ENCODE measurements at regions not wholly inside any gene's neighbourhood (a gene's known extent, or its start where the extent isn't known, plus 50 kb on each side); places are given as distances from the start of the nearest gene placed in this dataset.

GRCh38 chr3:72188536-72188935 is 403.6 kb upstream of the PROK2 start:
- H3K27ac Mint-ChIP-seq, result no peak overlapping the region
- H3K4me1 Mint-ChIP-seq (ENCODE audit: low read depth), result peaks cover 11% of the 10 kb centered on the region
- H3K9me3 Mint-ChIP-seq, result peaks cover 13% of the 10 kb centered on the region
- H3K4me3 Mint-ChIP-seq, result no peak overlapping the region
- no peaks in the 10 kb centered on the region for H3K27me3 Mint-ChIP-seq (ENCODE audit: low read depth)
- no peaks in the 10 kb centered on the region for H3K36me3 Mint-ChIP-seq (ENCODE audit: low read depth)
- DNase-seq (ENCODE audit: low spot score), result no peak

- Mint-ChIP-seq H3K4me3 (no peak overlapping the region), H3K9me3 (peaks cover 6% of the 10 kb centered on the region), H3K4me1 (ENCODE audit: low read depth) (peaks cover 11% of the 10 kb centered on the region), H3K36me3 (ENCODE audit: low read depth) (no peaks in the 10 kb centered on the region), H3K27me3 (ENCODE audit: low read depth) (peaks cover 6% of the 10 kb centered on the region), H3K27ac (no peak overlapping the region)
- DNase-seq (ENCODE audit: low spot score), result no peak
These were observed 402.2 kb upstream of the PROK2 start for GRCh38 chr3:72187131-72187530.

- no peak overlapping the region for H3K4me3 Mint-ChIP-seq
- H3K9me3 Mint-ChIP-seq, result peaks cover 3% of the 10 kb centered on the region
- peaks cover 11% of the 10 kb centered on the region for H3K4me1 Mint-ChIP-seq (ENCODE audit: low read depth)
- no peaks in the 10 kb centered on the region for H3K36me3 Mint-ChIP-seq (ENCODE audit: low read depth)
- DNase-seq (ENCODE audit: low spot score), result no peak
- H3K27me3 Mint-ChIP-seq (ENCODE audit: low read depth), result peaks cover 12% of the 10 kb centered on the region
- no peak overlapping the region for H3K27ac Mint-ChIP-seq
These were observed 401.5 kb upstream of the PROK2 start for GRCh38 chr3:72186400-72186855.

GRCh38 chr3:72185549-72186399 is 400.8 kb upstream of the PROK2 start:
- H3K27ac Mint-ChIP-seq, result no peak overlapping the region
- peaks cover 3% of the 10 kb centered on the region for H3K9me3 Mint-ChIP-seq
- H3K27me3 Mint-ChIP-seq (ENCODE audit: low read depth), result peaks cover 16% of the 10 kb centered on the region
- no peaks in the 10 kb centered on the region for H3K36me3 Mint-ChIP-seq (ENCODE audit: low read depth)
- H3K4me1 Mint-ChIP-seq (ENCODE audit: low read depth), result peaks cover 11% of the 10 kb centered on the region
- peak; percentile 22 for DNase-seq (ENCODE audit: low spot score)
- no peak overlapping the region for H3K4me3 Mint-ChIP-seq

GRCh38 chr3:72183489-72183888 is 398.5 kb upstream of the PROK2 start:
- H3K27me3 Mint-ChIP-seq (ENCODE audit: low read depth), result peaks cover 26% of the 10 kb centered on the region
- H3K36me3 Mint-ChIP-seq (ENCODE audit: low read depth), result no peaks in the 10 kb centered on the region
- H3K9me3 Mint-ChIP-seq, result no peaks in the 10 kb centered on the region
- no peak overlapping the region for H3K27ac Mint-ChIP-seq
- H3K4me1 Mint-ChIP-seq (ENCODE audit: low read depth), result peaks cover 8% of the 10 kb centered on the region
- H3K4me3 Mint-ChIP-seq, result no peak overlapping the region
- no peak for DNase-seq (ENCODE audit: low spot score)

- H3K9me3 Mint-ChIP-seq, result no peaks in the 10 kb centered on the region
- peaks cover 30% of the 10 kb centered on the region for H3K27me3 Mint-ChIP-seq (ENCODE audit: low read depth)
- no peaks in the 10 kb centered on the region for H3K36me3 Mint-ChIP-seq (ENCODE audit: low read depth)
- H3K27ac Mint-ChIP-seq, result no peak overlapping the region
- no peak overlapping the region for H3K4me3 Mint-ChIP-seq
- no peak for DNase-seq (ENCODE audit: low spot score)
- peaks cover 6% of the 10 kb centered on the region for H3K4me1 Mint-ChIP-seq (ENCODE audit: low read depth)
These were observed 397.3 kb upstream of the PROK2 start for GRCh38 chr3:72182206-72182605.

GRCh38 chr3:72181251-72181650 is 396.3 kb upstream of the PROK2 start:
- H3K4me1 Mint-ChIP-seq (ENCODE audit: low read depth), result peaks cover 6% of the 10 kb centered on the region
- no peak overlapping the region for H3K27ac Mint-ChIP-seq
- no peak for DNase-seq (ENCODE audit: low spot score)
- no peaks in the 10 kb centered on the region for H3K36me3 Mint-ChIP-seq (ENCODE audit: low read depth)
- no peaks in the 10 kb centered on the region for H3K9me3 Mint-ChIP-seq
- H3K27me3 Mint-ChIP-seq (ENCODE audit: low read depth), result peaks cover 30% of the 10 kb centered on the region
- H3K4me3 Mint-ChIP-seq, result no peak overlapping the region

GRCh38 chr3:72180405-72180804 is 395.5 kb upstream of the PROK2 start:
- Mint-ChIP-seq H3K4me1 (ENCODE audit: low read depth) (peaks cover 6% of the 10 kb centered on the region), H3K36me3 (ENCODE audit: low read depth) (no peaks in the 10 kb centered on the region), H3K4me3 (no peak overlapping the region), H3K27ac (no peak overlapping the region), H3K9me3 (no peaks in the 10 kb centered on the region), H3K27me3 (ENCODE audit: low read depth) (peaks cover 38% of the 10 kb centered on the region)
- DNase-seq (ENCODE audit: low spot score), result no peak

GRCh38 chr3:72179107-72179464 is 394.1 kb upstream of the PROK2 start:
- H3K4me3 Mint-ChIP-seq, result no peak overlapping the region
- no peak overlapping the region for H3K27ac Mint-ChIP-seq
- peaks cover 47% of the 10 kb centered on the region for H3K27me3 Mint-ChIP-seq (ENCODE audit: low read depth)
- H3K4me1 Mint-ChIP-seq (ENCODE audit: low read depth), result peaks cover 6% of the 10 kb centered on the region
- DNase-seq (ENCODE audit: low spot score), result no peak
- H3K9me3 Mint-ChIP-seq, result no peaks in the 10 kb centered on the region
- no peaks in the 10 kb centered on the region for H3K36me3 Mint-ChIP-seq (ENCODE audit: low read depth)

GRCh38 chr3:72178463-72179106 is 393.6 kb upstream of the PROK2 start:
- H3K27ac Mint-ChIP-seq, result no peak overlapping the region
- no peaks in the 10 kb centered on the region for H3K9me3 Mint-ChIP-seq
- peaks cover 6% of the 10 kb centered on the region for H3K4me1 Mint-ChIP-seq (ENCODE audit: low read depth)
- no peaks in the 10 kb centered on the region for H3K36me3 Mint-ChIP-seq (ENCODE audit: low read depth)
- no peak for DNase-seq (ENCODE audit: low spot score)
- H3K27me3 Mint-ChIP-seq (ENCODE audit: low read depth), result peaks cover 51% of the 10 kb centered on the region
- no peak overlapping the region for H3K4me3 Mint-ChIP-seq

- H3K27me3 Mint-ChIP-seq (ENCODE audit: low read depth), result peaks cover 49% of the 10 kb centered on the region
- H3K4me1 Mint-ChIP-seq (ENCODE audit: low read depth), result peaks cover 6% of the 10 kb centered on the region
- H3K9me3 Mint-ChIP-seq, result no peaks in the 10 kb centered on the region
- DNase-seq (ENCODE audit: low spot score), result peak; percentile 5
- H3K36me3 Mint-ChIP-seq (ENCODE audit: low read depth), result no peaks in the 10 kb centered on the region
- H3K27ac Mint-ChIP-seq, result no peak overlapping the region
- H3K4me3 Mint-ChIP-seq, result no peak overlapping the region
These were observed 392.4 kb upstream of the PROK2 start for GRCh38 chr3:72177075-72178050.

GRCh38 chr3:72176537-72177041 is 391.6 kb upstream of the PROK2 start:
- DNase-seq (ENCODE audit: low spot score), result no peak
- Mint-ChIP-seq H3K36me3 (ENCODE audit: low read depth) (no peaks in the 10 kb centered on the region), H3K4me3 (no peak overlapping the region), H3K4me1 (ENCODE audit: low read depth) (peaks cover 6% of the 10 kb centered on the region), H3K9me3 (no peaks in the 10 kb centered on the region), H3K27ac (no peak overlapping the region), H3K27me3 (ENCODE audit: low read depth) (peaks cover 45% of the 10 kb centered on the region)

GRCh38 chr3:72175296-72175858 is 390.4 kb upstream of the PROK2 start:
- DNase-seq (ENCODE audit: low spot score), result no peak
- Mint-ChIP-seq H3K36me3 (ENCODE audit: low read depth) (no peaks in the 10 kb centered on the region), H3K4me3 (no peak overlapping the region), H3K4me1 (ENCODE audit: low read depth) (peaks cover 6% of the 10 kb centered on the region), H3K27ac (no peak overlapping the region), H3K27me3 (ENCODE audit: low read depth) (peaks cover 41% of the 10 kb centered on the region), H3K9me3 (no peaks in the 10 kb centered on the region)
